H1 (cell line): ENCODE measurements at regions not wholly inside any gene's neighbourhood (a gene's known extent, or its start where the extent isn't known, plus 50 kb on each side); places are given as distances from the start of the nearest gene placed in this dataset.

Experiments used
- CTCF ChIA-PET: fragments of 300-600 bp; sonication (Branson Sonifier 250); formaldehyde crosslinking; loops from one replicate; lab custom pipeline; 2021; ENCODE audit not compliant: partially characterized antibody; lab: Charles Lee
- POLR2A ChIA-PET: fragments of 300-600 bp; sonication (Branson Sonifier 250); formaldehyde crosslinking; loops from one replicate; lab custom pipeline; 2021; ENCODE audit warnings: inconsistent platforms; ENCODE audit not compliant: partially characterized antibody; lab: Charles Lee
- DNase-seq, 2 experiments: peaks; one replicate each; pipeline versions ENCODE4 v3.0.0 to v3.0.0-alpha.2; 2010 to 2022; ENCODE audit warnings: low spot score in 2 of 2, low read depth in 1 of 2, mixed read lengths in 1 of 2
- FAIRE-seq: peaks from 2 replicates; lab custom pipeline; 2011; peaks lifted over from hg19 to GRCh38; lab: Jason Lieb, UNC
- H2AFZ ChIP-seq: 2 replicates; pipeline ENCODE4 v1.8.1; 2012; ENCODE audit warnings: low read length, inconsistent platforms
- H2AK5ac ChIP-seq: 2 replicates; pipeline ENCODE4 v1.6.1; 2013; ENCODE audit warnings: low read depth, low read length
- H2BK120ac ChIP-seq: replicated peaks from 2 replicates; pipeline ENCODE3; 2013; ENCODE audit warnings: low read depth, low read length, inconsistent platforms
- H2BK12ac ChIP-seq: 2 replicates; pipeline ENCODE4 v1.6.1; 2013; ENCODE audit warnings: low read depth, low read length
- H2BK15ac ChIP-seq: 2 replicates; pipeline ENCODE4 v1.6.1; 2013; ENCODE audit warnings: low read length
- H2BK20ac ChIP-seq: 2 replicates; pipeline ENCODE4 v1.6.1; 2013; ENCODE audit warnings: low read length
- H2BK5ac ChIP-seq: 2 replicates; pipeline ENCODE4 v1.6.1; 2013; ENCODE audit warnings: low read depth, low read length
- H3K14ac ChIP-seq: 2 replicates; pipeline ENCODE4 v1.6.1; 2013; ENCODE audit warnings: inconsistent platforms; ENCODE audit not compliant: insufficient read length
- H3K18ac ChIP-seq: 2 replicates; pipeline ENCODE4 v1.6.1; 2013; ENCODE audit warnings: low read length; ENCODE audit errors: extremely low read depth
- H3K23ac ChIP-seq: 2 replicates; pipeline ENCODE4 v1.6.1; 2013; ENCODE audit warnings: inconsistent platforms; ENCODE audit not compliant: insufficient read length
- H3K23me2 ChIP-seq: 2 replicates; pipeline ENCODE4 v1.6.1; 2013; ENCODE audit warnings: low read depth, low read length
- H3K27ac ChIP-seq: 2 replicates; pipeline ENCODE4 v1.6.1; 2011; ENCODE audit warnings: low read depth, low read length, inconsistent platforms
- H3K27me3 ChIP-seq, 4 experiments: replicated peaks in 1 of 4; 1 replicate in 1 of 4; 2 replicates in 3 of 4; pipeline versions ENCODE4 v1.6.1 to v1.8.1; 2011 to 2013; ENCODE audit warnings: low read length in 3 of 4, mild to moderate bottlenecking in 3 of 4, inconsistent platforms in 2 of 4, mixed read lengths in 2 of 4, moderate library complexity in 1 of 4; ENCODE audit not compliant: control insufficient read depth in 3 of 4, insufficient read depth in 3 of 4; ENCODE audit errors: extremely low read depth in 1 of 4
- H3K36me3 ChIP-seq, 4 experiments: 2 replicates each; pipeline versions ENCODE4 v1.6.1 to v1.8.1; 2011 to 2013; ENCODE audit warnings: mild to moderate bottlenecking in 4 of 4, low read length in 3 of 4, moderate library complexity in 2 of 4, control low read depth in 1 of 4, inconsistent platforms in 1 of 4; ENCODE audit not compliant: insufficient read depth in 4 of 4, control insufficient read depth in 2 of 4
- H3K4ac ChIP-seq: replicated peaks from 2 replicates; pipeline ENCODE3; 2013; ENCODE audit warnings: low read length, low read depth, mixed read lengths, inconsistent platforms; ENCODE audit not compliant: insufficient read length
- H3K4me1 ChIP-seq, 4 experiments: replicated peaks in 1 of 4; 1 replicate in 1 of 4; 2 replicates in 3 of 4; pipeline versions ENCODE4 v1.6.1 to v1.8.1; 2011 to 2013; ENCODE audit warnings: low read length in 3 of 4, inconsistent platforms in 2 of 4, mixed read lengths in 1 of 4; ENCODE audit not compliant: insufficient read depth in 4 of 4, control insufficient read depth in 3 of 4
- H3K4me2 ChIP-seq, 2 experiments: 2 replicates each; pipeline versions ENCODE4 v1.6.1 to v1.8.1; 2011 to 2013; ENCODE audit warnings: low read depth in 2 of 2, low read length in 2 of 2, control low read depth in 1 of 2, inconsistent platforms in 1 of 2, mild to moderate bottlenecking in 1 of 2; ENCODE audit not compliant: insufficient read depth in 1 of 2
- H3K4me3 ChIP-seq, 4 experiments: fragments of 200-600, 300-600 bp in 1 of 4; sonication (generic), shearing (Covaris generic), sonication (Bioruptor Twin) in 1 of 4; 2 replicates each; pipeline versions ENCODE4 v1.5.1 to v1.8.1; 2011 to 2016; ENCODE audit warnings: low read length in 4 of 4, low read depth in 3 of 4, control low read depth in 2 of 4, inconsistent platforms in 2 of 4, mild to moderate bottlenecking in 2 of 4, mixed read lengths in 1 of 4, moderate library complexity in 1 of 4; ENCODE audit not compliant: insufficient read depth in 2 of 4; ENCODE audit errors: extremely low read depth in 1 of 4
- H3K56ac ChIP-seq: replicated peaks from 2 replicates; pipeline ENCODE3; 2013; ENCODE audit warnings: low read depth, mild to moderate bottlenecking, mixed read lengths, low read length, inconsistent platforms; ENCODE audit not compliant: insufficient read length
- H3K79me1 ChIP-seq: 2 replicates; pipeline ENCODE4 v1.6.1; 2013; ENCODE audit warnings: low read depth, low read length, control low read depth
- H3K79me2 ChIP-seq, 2 experiments: 2 replicates each; pipeline versions ENCODE4 v1.6.1 to v1.8.1; 2012 to 2013; ENCODE audit warnings: low read length in 2 of 2, mild to moderate bottlenecking in 2 of 2, inconsistent platforms in 1 of 2; ENCODE audit not compliant: insufficient read depth in 2 of 2, control insufficient read depth in 1 of 2
- H3K9ac ChIP-seq, 4 experiments: replicated peaks in 1 of 4; 1 replicate in 1 of 4; 2 replicates in 3 of 4; pipeline versions ENCODE4 v1.6.1 to v1.8.1; 2011 to 2013; ENCODE audit warnings: low read depth in 3 of 4, low read length in 3 of 4, control low read depth in 2 of 4, mild to moderate bottlenecking in 2 of 4, moderate library complexity in 2 of 4, inconsistent platforms in 1 of 4; ENCODE audit errors: extremely low read depth in 1 of 4
- H3K9me3 ChIP-seq, 2 experiments: 2 replicates each; pipeline versions ENCODE4 v1.6.1 to v1.8.1; 2012 to 2013; ENCODE audit warnings: mild to moderate bottlenecking in 2 of 2, moderate library complexity in 2 of 2, control low read depth in 1 of 2, inconsistent platforms in 1 of 2, low read depth in 1 of 2, low read length in 1 of 2, mixed read lengths in 1 of 2; ENCODE audit not compliant: insufficient read depth in 2 of 2
- H4K20me1 ChIP-seq, 2 experiments: replicated peaks in 1 of 2; 2 replicates each; pipeline versions ENCODE3 to v1.8.1; 2011 to 2013; ENCODE audit warnings: inconsistent platforms in 2 of 2, low read length in 2 of 2, mild to moderate bottlenecking in 1 of 2; ENCODE audit not compliant: insufficient read depth in 2 of 2, control insufficient read depth in 1 of 2
- H4K5ac ChIP-seq: 2 replicates; pipeline ENCODE4 v1.6.1; 2013; ENCODE audit warnings: low read length, low read depth, mixed read lengths, inconsistent platforms; ENCODE audit not compliant: insufficient read length
- H4K8ac ChIP-seq: 2 replicates; pipeline ENCODE4 v1.8.0; 2013; ENCODE audit warnings: mild to moderate bottlenecking, moderate library complexity, low read length, inconsistent platforms; ENCODE audit not compliant: insufficient read depth; ENCODE audit errors: extremely low read depth
- H4K91ac ChIP-seq: replicated peaks from 2 replicates; pipeline ENCODE3; 2013; ENCODE audit warnings: low read length, mixed read lengths, inconsistent platforms; ENCODE audit not compliant: insufficient read length
- KDM5A ChIP-seq: fragments of 200-600 bp; IDR thresholded peaks from 2 replicates; pipeline ENCODE4 v1.7.1; 2012; ENCODE audit warnings: mild to moderate bottlenecking, low read length, inconsistent platforms, mixed read lengths
- NANOG ChIP-seq: IDR thresholded peaks from 2 replicates; pipeline ENCODE4 v1.6.1; 2011; ENCODE audit warnings: low read length, low read depth, mild to moderate bottlenecking, inconsistent platforms; ENCODE audit not compliant: insufficient read depth, poor library complexity, severe bottlenecking
- RFX5 ChIP-seq: IDR thresholded peaks from 2 replicates; pipeline ENCODE4 v1.6.1; 2011; ENCODE audit warnings: low read depth, low read length, improper control_type of control experiment, borderline replicate concordance
- SP2 ChIP-seq: IDR thresholded peaks from 2 replicates; pipeline ENCODE4 v1.6.1; 2012; ENCODE audit warnings: mild to moderate bottlenecking, low read length, inconsistent platforms
- TBP ChIP-seq: IDR thresholded peaks from 2 replicates; pipeline ENCODE4 v1.6.1; 2011; ENCODE audit warnings: low read depth, low read length, improper control_type of control experiment
- YY1 ChIP-seq: IDR thresholded peaks from 2 replicates; pipeline ENCODE4 v1.6.1; 2011; ENCODE audit warnings: low read depth, mild to moderate bottlenecking, low read length
- WGBS, 2 experiments: shearing (Covaris generic) in 1 of 2; methylation state at CpG; one replicate each; pipeline versions ENCODE4 v1.1.6 to v1.1.7; 2013 to 2015; ENCODE audit warnings: low lambda C conversion rate in 2 of 2, mixed read lengths in 2 of 2, inconsistent platforms in 1 of 2, low coverage in 1 of 2, missing lambda C conversion rate in 1 of 2; ENCODE audit not compliant: insufficient replicate concordance in 2 of 2, insufficient coverage in 1 of 2, insufficient read length in 1 of 2; ENCODE audit errors: extremely low coverage in 1 of 2, missing lambda C conversion rate in 1 of 2; 5-methylcytosine and 5-hydroxymethylcytosine counted together
- TF ChIP-seq, protein P1 (sequence below), 3 experiments: IDR thresholded peaks; 1 replicate in 2 of 3; 2 replicates in 1 of 3; pipeline versions ENCODE4 v1.5.1 to v1.6.1; 2011; ENCODE audit warnings: low read length in 3 of 3, mild to moderate bottlenecking in 3 of 3, inconsistent platforms in 2 of 3, low read depth in 1 of 3, moderate library complexity in 1 of 3; ENCODE audit not compliant: insufficient read depth in 1 of 3; ENCODE audit errors: control extremely low read depth in 1 of 3
- TF ChIP-seq, protein P2 (sequence below): IDR thresholded peaks from 2 replicates; pipeline ENCODE4 v1.6.1; 2012; ENCODE audit warnings: inconsistent platforms
- TF ChIP-seq, protein P3 (sequence below): IDR thresholded peaks from 2 replicates; pipeline ENCODE4 v1.6.1; 2012; ENCODE audit warnings: inconsistent platforms

- H4K91ac ChIP-seq, result no peak overlapping the region
- H3K9ac ChIP-seq, result no peak overlapping the region
- no peak overlapping the region for H2AFZ ChIP-seq
- H3K4me2 ChIP-seq, result no peak overlapping the region
- no peaks in the 10 kb centered on the region for H3K79me2 ChIP-seq
- H3K9me3 ChIP-seq, result no peaks in the 10 kb centered on the region
- ChIA-PET CTCF (interaction anchor here (1.1 kb wide), 1 partner anchor 25 kb away, joined by 3 read pairs; no protein-coding TSS in a partner anchor), POLR2A (no interaction called here)
- no peaks in the 10 kb centered on the region for H3K79me1 ChIP-seq
- DNase-seq (no peak), FAIRE-seq (no peak)
- H3K4ac ChIP-seq, result no peak overlapping the region
- no peaks in the 10 kb centered on the region for H3K23me2 ChIP-seq
- no peak overlapping the region for H3K56ac ChIP-seq
- no peak overlapping the region for H3K23ac ChIP-seq
- H3K14ac ChIP-seq, result no peak overlapping the region
- no peaks in the 10 kb centered on the region for H3K4me1 ChIP-seq
- H3K27me3 ChIP-seq, result no peaks in the 10 kb centered on the region
- H2BK15ac ChIP-seq, result no peak overlapping the region
- H3K4me3 ChIP-seq, result no peak overlapping the region
- no peak overlapping the region for H2BK120ac ChIP-seq
- no peak overlapping the region for H3K18ac ChIP-seq
- H4K5ac ChIP-seq, result no peak overlapping the region
- no peak overlapping the region for H2BK5ac ChIP-seq
- no peaks in the 10 kb centered on the region for H3K36me3 ChIP-seq
- H2AK5ac ChIP-seq, result no peak overlapping the region
- H4K8ac ChIP-seq, result no peak overlapping the region
- H2BK20ac ChIP-seq, result no peak overlapping the region
- no peaks in the 10 kb centered on the region for H4K20me1 ChIP-seq
- no peak overlapping the region for H3K27ac ChIP-seq
- H2BK12ac ChIP-seq, result no peak overlapping the region
- WGBS, 2 experiments, result 81% methylated on average over 4 of the region's 4 CpGs; no CpG with 5 or more reads in 1 of the 2 experiments
- TF ChIP-seq RFX5 (no peak), KDM5A (no peak), NANOG (no peak), TBP (no peak), YY1 (no peak), SP2 (no peak)
- TF ChIP-seq, protein P1, sequence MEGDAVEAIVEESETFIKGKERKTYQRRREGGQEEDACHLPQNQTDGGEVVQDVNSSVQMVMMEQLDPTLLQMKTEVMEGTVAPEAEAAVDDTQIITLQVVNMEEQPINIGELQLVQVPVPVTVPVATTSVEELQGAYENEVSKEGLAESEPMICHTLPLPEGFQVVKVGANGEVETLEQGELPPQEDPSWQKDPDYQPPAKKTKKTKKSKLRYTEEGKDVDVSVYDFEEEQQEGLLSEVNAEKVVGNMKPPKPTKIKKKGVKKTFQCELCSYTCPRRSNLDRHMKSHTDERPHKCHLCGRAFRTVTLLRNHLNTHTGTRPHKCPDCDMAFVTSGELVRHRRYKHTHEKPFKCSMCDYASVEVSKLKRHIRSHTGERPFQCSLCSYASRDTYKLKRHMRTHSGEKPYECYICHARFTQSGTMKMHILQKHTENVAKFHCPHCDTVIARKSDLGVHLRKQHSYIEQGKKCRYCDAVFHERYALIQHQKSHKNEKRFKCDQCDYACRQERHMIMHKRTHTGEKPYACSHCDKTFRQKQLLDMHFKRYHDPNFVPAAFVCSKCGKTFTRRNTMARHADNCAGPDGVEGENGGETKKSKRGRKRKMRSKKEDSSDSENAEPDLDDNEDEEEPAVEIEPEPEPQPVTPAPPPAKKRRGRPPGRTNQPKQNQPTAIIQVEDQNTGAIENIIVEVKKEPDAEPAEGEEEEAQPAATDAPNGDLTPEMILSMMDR (IDR thresholded peaks at IDR 0.05; ENCODE audit: control extremely low read depth in 1 of 3, insufficient read depth in 1 of 3, low read depth in 1 of 3, low read length in 3 of 3), result no peak
- TF ChIP-seq, protein P2, sequence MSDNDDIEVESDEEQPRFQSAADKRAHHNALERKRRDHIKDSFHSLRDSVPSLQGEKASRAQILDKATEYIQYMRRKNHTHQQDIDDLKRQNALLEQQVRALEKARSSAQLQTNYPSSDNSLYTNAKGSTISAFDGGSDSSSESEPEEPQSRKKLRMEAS, result no peak
- TF ChIP-seq, protein P3, sequence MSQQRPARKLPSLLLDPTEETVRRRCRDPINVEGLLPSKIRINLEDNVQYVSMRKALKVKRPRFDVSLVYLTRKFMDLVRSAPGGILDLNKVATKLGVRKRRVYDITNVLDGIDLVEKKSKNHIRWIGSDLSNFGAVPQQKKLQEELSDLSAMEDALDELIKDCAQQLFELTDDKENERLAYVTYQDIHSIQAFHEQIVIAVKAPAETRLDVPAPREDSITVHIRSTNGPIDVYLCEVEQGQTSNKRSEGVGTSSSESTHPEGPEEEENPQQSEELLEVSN, result no peak
Measured at GRCh38 chr15:59828263-59828662, 139.1 kb upstream of the BNIP2 start.
